Neural crest cell (in vitro differentiated cells): ENCODE measurements at regions not wholly inside any gene's neighbourhood (a gene's known extent, or its start where the extent isn't known, plus 50 kb on each side); places are given as distances from the start of the nearest gene placed in this dataset.

Experiments
- DNase-seq: peaks from one replicate; pipeline ENCODE4 v3.0.0; 2021; ENCODE audit warnings: low read depth, mixed read lengths, low spot score
- H3K27ac Mint-ChIP-seq: one replicate; pipeline ENCODE4 v1.8.0; 2021; ENCODE audit warnings: mild to moderate bottlenecking, mixed read lengths; ENCODE audit not compliant: unreplicated experiment
- H3K27me3 Mint-ChIP-seq: 2 replicates; pipeline ENCODE4 v1.8.0; 2021; ENCODE audit warnings: low read depth, mild to moderate bottlenecking, mixed read lengths
- H3K36me3 Mint-ChIP-seq: 2 replicates; pipeline ENCODE4 v1.8.0; 2021; ENCODE audit warnings: low read depth, mild to moderate bottlenecking, mixed read lengths
- H3K4me1 Mint-ChIP-seq: 2 replicates; pipeline ENCODE4 v1.8.0; 2021; ENCODE audit warnings: mixed read lengths
- H3K4me3 Mint-ChIP-seq: one replicate; pipeline ENCODE4 v1.8.0; 2021; ENCODE audit warnings: mild to moderate bottlenecking, mixed read lengths
- H3K9me3 Mint-ChIP-seq: 2 replicates; pipeline ENCODE4 v1.8.0; 2021; ENCODE audit warnings: mixed read lengths
- TF ChIP-seq, protein P1 (sequence below): fragments of 200-600 bp; sonication (generic); conservative IDR thresholded peaks from 2 replicates; pipeline ENCODE4 v1.5.0; 2021; ENCODE audit warnings: antibody characterized with exemption, mild to moderate bottlenecking

- Mint-ChIP-seq H3K4me3 (no peak overlapping the region), H3K9me3 (peaks cover 26% of the 10 kb centered on the region), H3K36me3 (peaks cover 14% of the 10 kb centered on the region), H3K27ac (no peak overlapping the region), H3K27me3 (peaks cover 10% of the 10 kb centered on the region), H3K4me1 (no peaks in the 10 kb centered on the region)
- no peak for DNase-seq
- TF ChIP-seq, protein P1, sequence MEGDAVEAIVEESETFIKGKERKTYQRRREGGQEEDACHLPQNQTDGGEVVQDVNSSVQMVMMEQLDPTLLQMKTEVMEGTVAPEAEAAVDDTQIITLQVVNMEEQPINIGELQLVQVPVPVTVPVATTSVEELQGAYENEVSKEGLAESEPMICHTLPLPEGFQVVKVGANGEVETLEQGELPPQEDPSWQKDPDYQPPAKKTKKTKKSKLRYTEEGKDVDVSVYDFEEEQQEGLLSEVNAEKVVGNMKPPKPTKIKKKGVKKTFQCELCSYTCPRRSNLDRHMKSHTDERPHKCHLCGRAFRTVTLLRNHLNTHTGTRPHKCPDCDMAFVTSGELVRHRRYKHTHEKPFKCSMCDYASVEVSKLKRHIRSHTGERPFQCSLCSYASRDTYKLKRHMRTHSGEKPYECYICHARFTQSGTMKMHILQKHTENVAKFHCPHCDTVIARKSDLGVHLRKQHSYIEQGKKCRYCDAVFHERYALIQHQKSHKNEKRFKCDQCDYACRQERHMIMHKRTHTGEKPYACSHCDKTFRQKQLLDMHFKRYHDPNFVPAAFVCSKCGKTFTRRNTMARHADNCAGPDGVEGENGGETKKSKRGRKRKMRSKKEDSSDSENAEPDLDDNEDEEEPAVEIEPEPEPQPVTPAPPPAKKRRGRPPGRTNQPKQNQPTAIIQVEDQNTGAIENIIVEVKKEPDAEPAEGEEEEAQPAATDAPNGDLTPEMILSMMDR: no peak
These were observed 65.3 kb downstream of the METRNL start for GRCh38 chr17:83144421-83145357.

DNA sequence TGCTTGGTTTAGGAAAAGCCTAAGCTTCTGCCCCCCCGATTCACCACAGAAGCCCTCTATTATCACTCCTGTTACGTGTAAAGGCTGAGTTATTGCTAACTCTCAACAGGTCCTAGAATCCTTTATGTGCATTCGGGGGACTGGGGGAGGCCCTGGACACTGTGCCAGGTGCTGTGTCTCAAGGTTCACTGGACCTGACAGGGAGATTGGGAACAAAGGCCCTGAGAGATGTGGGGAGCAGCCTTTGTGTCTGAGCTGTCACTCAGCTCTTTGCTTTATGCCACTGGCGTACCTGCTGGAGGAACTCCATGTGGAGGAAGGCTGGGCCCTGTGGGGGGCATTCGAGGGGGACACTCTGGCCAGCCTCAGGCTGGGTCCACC, 65.9 kb downstream of the METRNL start:
- peaks cover 14% of the 10 kb centered on the region for H3K36me3 Mint-ChIP-seq
- TF ChIP-seq, protein P1: no peak
- peaks cover 10% of the 10 kb centered on the region for H3K27me3 Mint-ChIP-seq
- peaks cover 26% of the 10 kb centered on the region for H3K9me3 Mint-ChIP-seq
- H3K4me3 Mint-ChIP-seq: no peak overlapping the region
- H3K4me1 Mint-ChIP-seq: no peaks in the 10 kb centered on the region
- no peak overlapping the region for H3K27ac Mint-ChIP-seq
- DNase-seq: no peak

- Mint-ChIP-seq H3K27ac (no peak overlapping the region), H3K9me3 (peaks cover 21% of the 10 kb centered on the region), H3K36me3 (peaks cover 11% of the 10 kb centered on the region), H3K4me1 (peaks cover 2% of the 10 kb centered on the region), H3K4me3 (no peak overlapping the region), H3K27me3 (peaks cover 10% of the 10 kb centered on the region)
- no peak for DNase-seq
- TF ChIP-seq, protein P1: no peak
These were observed 66.4 kb downstream of the METRNL start for GRCh38 chr17:83145831-83146230.

DNA sequence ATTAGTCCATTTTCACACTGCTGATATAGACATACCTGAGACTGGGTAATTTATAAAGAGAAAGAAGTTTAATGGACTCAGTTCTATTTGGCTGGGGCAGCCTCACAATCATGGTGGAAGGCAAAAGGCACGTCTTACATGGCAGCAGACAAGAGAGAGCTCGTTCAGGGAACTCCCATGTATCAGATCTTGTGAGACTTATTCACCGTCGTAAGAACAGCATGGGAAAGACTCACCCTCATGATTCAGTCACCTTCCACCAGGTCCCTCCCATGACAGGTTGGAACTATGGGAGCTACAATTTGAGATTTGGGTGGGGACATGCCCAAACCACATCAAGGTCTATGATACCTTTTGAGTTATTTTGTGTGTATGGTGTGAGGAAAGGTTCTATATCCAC, 66.9 kb downstream of the METRNL start:
- no peak for DNase-seq
- TF ChIP-seq, protein P1: no peak
- Mint-ChIP-seq H3K27me3 (peaks cover 10% of the 10 kb centered on the region), H3K4me1 (peaks cover 7% of the 10 kb centered on the region), H3K9me3 (peaks cover 20% of the 10 kb centered on the region), H3K4me3 (no peak overlapping the region), H3K36me3 (peaks cover 11% of the 10 kb centered on the region), H3K27ac (no peak overlapping the region)

DNA sequence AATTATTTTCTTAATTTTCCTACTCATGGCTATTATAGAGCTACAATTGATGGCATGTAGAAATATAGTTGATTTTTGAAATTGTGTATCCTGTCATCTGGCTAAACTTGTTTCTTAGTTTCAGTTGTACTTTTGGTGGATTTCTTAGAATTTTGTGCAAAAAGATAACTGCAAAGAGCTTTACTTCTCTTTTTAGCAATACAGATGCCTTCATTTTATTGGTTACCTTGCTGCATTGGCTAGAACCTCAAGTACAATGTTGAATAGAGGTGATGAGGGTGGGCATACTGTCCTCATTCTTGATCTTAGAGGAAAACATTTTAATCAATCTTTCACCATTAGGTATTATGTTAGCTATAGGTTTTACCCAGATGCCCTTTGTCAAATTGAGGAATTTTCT, 67.9 kb downstream of the METRNL start:
- no peak overlapping the region for H3K4me3 Mint-ChIP-seq
- H3K27me3 Mint-ChIP-seq: peaks cover 10% of the 10 kb centered on the region
- peaks cover 12% of the 10 kb centered on the region for H3K9me3 Mint-ChIP-seq
- H3K4me1 Mint-ChIP-seq: peaks cover 12% of the 10 kb centered on the region
- DNase-seq: no peak
- no peak overlapping the region for H3K27ac Mint-ChIP-seq
- H3K36me3 Mint-ChIP-seq: peaks cover 4% of the 10 kb centered on the region
- TF ChIP-seq, protein P1: no peak
